ENCODE measurements at regions not wholly inside any gene's neighbourhood (a gene's known extent, or its start where the extent isn't known, plus 50 kb on each side); places are given as distances from the start of the nearest gene placed in this dataset.

DNA sequence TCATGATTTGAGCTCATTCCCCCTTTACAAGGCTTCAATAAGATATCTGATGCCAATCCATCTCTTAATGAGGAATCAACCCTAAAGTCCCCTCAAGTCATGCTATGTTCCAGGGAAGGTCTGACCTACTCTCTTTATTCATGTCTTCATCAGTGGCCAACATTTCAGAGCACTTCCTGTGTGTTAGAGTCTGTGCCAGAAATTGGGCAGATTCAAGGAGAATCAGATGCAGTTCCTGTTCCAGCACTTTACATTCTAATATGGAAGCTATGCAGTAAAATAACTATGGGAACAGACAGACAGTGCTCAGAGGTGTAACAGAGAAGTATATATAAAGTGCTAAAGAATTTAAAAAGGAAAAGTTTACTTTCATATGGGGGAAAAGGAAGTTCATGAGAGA lies 193.4 kb upstream of the NR4A3 start:
- no peak for FAIRE-seq
- BruUV-seq (replicated peaks): no TSS peak

More for the DNA sequence above, 193.4 kb upstream of the NR4A3 start:
- Histone ChIP-seq H3K79me2 (ENCODE audit: insufficient read depth, low read length) (no peaks in the 10 kb centered on the region), H3K4me3 (replicated peaks in 1 of 3; ENCODE audit: insufficient read depth in 1 of 3, low read depth in 2 of 3, low read length in 3 of 3) (no peak overlapping the region), H3K4me1 (ENCODE audit: insufficient read depth, low read length) (no peaks in the 10 kb centered on the region), H3K9ac (ENCODE audit: insufficient read depth, low read depth, low read length) (no peak overlapping the region), H4K20me1 (ENCODE audit: insufficient read depth, low read length) (no peaks in the 10 kb centered on the region), H3K9me3 (ENCODE audit: low read length) (no peaks in the 10 kb centered on the region), H3K4me2 (ENCODE audit: low read depth, low read length) (no peak overlapping the region), H3K27me3 (ENCODE audit: control insufficient read depth in 1 of 2, insufficient read depth in 2 of 2, low read length in 2 of 2) (no peaks in the 10 kb centered on the region), H3K27ac (ENCODE audit: extremely low read length, insufficient read depth, low read length) (no peak overlapping the region), H3K36me3 (replicated peaks in 1 of 2; ENCODE audit: control insufficient read depth in 1 of 2, insufficient read depth in 2 of 2, low read length in 2 of 2) (no peaks in the 10 kb centered on the region), H2AFZ (ENCODE audit: low read length) (no peak overlapping the region)
- intact Hi-C loops (cut with micrococcal nuclease; ENCODE audit: unreplicated experiment): no loop called here
- DNase-seq (ENCODE audit: low spot score) (no peak), ATAC-seq (no peak)
- TF ChIP-seq ZNF33A (CRISPR knock-in tag; IDR thresholded peaks at IDR 0.05; ENCODE audit: borderline replicate concordance) (no peak), SMAD9 (CRISPR knock-in tag; IDR thresholded peaks at IDR 0.05) (no peak), MED13 (CRISPR knock-in tag; IDR thresholded peaks at IDR 0.05) (no peak), MIER3 (CRISPR knock-in tag; IDR thresholded peaks at IDR 0.05; ENCODE audit: borderline replicate concordance) (no peak), ZNF572 (CRISPR knock-in tag; IDR thresholded peaks at IDR 0.05) (no peak), MBNL3 (CRISPR knock-in tag; conservative IDR thresholded peaks at IDR 0.05) (no peak), CBX5 (CRISPR knock-in tag; IDR thresholded peaks at IDR 0.05; ENCODE audit: borderline replicate concordance) (no peak), ZNF605 (CRISPR knock-in tag; IDR thresholded peaks at IDR 0.05) (no peak), KDM3A (CRISPR knock-in tag; IDR thresholded peaks at IDR 0.05; ENCODE audit: low read depth) (no peak)
- TF ChIP-seq, protein P1, sequence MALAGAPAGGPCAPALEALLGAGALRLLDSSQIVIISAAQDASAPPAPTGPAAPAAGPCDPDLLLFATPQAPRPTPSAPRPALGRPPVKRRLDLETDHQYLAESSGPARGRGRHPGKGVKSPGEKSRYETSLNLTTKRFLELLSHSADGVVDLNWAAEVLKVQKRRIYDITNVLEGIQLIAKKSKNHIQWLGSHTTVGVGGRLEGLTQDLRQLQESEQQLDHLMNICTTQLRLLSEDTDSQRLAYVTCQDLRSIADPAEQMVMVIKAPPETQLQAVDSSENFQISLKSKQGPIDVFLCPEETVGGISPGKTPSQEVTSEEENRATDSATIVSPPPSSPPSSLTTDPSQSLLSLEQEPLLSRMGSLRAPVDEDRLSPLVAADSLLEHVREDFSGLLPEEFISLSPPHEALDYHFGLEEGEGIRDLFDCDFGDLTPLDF (CRISPR knock-in tag; IDR thresholded peaks at IDR 0.05): no peak
- TF ChIP-seq, protein P2, sequence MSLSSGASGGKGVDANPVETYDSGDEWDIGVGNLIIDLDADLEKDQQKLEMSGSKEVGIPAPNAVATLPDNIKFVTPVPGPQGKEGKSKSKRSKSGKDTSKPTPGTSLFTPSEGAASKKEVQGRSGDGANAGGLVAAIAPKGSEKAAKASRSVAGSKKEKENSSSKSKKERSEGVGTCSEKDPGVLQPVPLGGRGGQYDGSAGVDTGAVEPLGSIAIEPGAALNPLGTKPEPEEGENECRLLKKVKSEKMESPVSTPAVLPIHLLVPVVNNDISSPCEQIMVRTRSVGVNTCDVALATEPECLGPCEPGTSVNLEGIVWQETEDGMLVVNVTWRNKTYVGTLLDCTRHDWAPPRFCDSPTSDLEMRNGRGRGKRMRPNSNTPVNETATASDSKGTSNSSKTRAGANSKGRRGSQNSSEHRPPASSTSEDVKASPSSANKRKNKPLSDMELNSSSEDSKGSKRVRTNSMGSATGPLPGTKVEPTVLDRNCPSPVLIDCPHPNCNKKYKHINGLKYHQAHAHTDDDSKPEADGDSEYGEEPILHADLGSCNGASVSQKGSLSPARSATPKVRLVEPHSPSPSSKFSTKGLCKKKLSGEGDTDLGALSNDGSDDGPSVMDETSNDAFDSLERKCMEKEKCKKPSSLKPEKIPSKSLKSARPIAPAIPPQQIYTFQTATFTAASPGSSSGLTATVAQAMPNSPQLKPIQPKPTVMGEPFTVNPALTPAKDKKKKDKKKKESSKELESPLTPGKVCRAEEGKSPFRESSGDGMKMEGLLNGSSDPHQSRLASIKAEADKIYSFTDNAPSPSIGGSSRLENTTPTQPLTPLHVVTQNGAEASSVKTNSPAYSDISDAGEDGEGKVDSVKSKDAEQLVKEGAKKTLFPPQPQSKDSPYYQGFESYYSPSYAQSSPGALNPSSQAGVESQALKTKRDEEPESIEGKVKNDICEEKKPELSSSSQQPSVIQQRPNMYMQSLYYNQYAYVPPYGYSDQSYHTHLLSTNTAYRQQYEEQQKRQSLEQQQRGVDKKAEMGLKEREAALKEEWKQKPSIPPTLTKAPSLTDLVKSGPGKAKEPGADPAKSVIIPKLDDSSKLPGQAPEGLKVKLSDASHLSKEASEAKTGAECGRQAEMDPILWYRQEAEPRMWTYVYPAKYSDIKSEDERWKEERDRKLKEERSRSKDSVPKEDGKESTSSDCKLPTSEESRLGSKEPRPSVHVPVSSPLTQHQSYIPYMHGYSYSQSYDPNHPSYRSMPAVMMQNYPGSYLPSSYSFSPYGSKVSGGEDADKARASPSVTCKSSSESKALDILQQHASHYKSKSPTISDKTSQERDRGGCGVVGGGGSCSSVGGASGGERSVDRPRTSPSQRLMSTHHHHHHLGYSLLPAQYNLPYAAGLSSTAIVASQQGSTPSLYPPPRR (CRISPR knock-in tag; IDR thresholded peaks at IDR 0.05; ENCODE audit: borderline replicate concordance): no peak
- TF ChIP-seq, protein P3, sequence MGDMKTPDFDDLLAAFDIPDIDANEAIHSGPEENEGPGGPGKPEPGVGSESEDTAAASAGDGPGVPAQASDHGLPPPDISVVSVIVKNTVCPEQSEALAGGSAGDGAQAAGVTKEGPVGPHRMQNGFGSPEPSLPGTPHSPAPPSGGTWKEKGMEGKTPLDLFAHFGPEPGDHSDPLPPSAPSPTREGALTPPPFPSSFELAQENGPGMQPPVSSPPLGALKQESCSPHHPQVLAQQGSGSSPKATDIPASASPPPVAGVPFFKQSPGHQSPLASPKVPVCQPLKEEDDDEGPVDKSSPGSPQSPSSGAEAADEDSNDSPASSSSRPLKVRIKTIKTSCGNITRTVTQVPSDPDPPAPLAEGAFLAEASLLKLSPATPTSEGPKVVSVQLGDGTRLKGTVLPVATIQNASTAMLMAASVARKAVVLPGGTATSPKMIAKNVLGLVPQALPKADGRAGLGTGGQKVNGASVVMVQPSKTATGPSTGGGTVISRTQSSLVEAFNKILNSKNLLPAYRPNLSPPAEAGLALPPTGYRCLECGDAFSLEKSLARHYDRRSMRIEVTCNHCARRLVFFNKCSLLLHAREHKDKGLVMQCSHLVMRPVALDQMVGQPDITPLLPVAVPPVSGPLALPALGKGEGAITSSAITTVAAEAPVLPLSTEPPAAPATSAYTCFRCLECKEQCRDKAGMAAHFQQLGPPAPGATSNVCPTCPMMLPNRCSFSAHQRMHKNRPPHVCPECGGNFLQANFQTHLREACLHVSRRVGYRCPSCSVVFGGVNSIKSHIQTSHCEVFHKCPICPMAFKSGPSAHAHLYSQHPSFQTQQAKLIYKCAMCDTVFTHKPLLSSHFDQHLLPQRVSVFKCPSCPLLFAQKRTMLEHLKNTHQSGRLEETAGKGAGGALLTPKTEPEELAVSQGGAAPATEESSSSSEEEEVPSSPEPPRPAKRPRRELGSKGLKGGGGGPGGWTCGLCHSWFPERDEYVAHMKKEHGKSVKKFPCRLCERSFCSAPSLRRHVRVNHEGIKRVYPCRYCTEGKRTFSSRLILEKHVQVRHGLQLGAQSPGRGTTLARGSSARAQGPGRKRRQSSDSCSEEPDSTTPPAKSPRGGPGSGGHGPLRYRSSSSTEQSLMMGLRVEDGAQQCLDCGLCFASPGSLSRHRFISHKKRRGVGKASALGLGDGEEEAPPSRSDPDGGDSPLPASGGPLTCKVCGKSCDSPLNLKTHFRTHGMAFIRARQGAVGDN (CRISPR knock-in tag; IDR thresholded peaks at IDR 0.05): no peak
- ChIA-PET CTCF (ENCODE audit: low intra/inter-chr PET ratio, low total read pairs) (no interaction called here), POLR2A (no interaction called here)
- in situ Hi-C loops (cut with HindIII; ENCODE audit: extremely low pct_ligation_motif_present, low pct_unique_long_range_greater_than_20kb): no loop called here
